NCI-H460 (cell line): ENCODE measurements at regions not wholly inside any gene's neighbourhood (a gene's known extent, or its start where the extent isn't known, plus 50 kb on each side); places are given as distances from the start of the nearest gene placed in this dataset.

Experiments
- DNase-seq: peaks from one replicate; pipeline ENCODE4 v3.0.0-alpha.2; 2016; ENCODE audit warnings: low read depth; ENCODE audit errors: extremely low read depth

DNA sequence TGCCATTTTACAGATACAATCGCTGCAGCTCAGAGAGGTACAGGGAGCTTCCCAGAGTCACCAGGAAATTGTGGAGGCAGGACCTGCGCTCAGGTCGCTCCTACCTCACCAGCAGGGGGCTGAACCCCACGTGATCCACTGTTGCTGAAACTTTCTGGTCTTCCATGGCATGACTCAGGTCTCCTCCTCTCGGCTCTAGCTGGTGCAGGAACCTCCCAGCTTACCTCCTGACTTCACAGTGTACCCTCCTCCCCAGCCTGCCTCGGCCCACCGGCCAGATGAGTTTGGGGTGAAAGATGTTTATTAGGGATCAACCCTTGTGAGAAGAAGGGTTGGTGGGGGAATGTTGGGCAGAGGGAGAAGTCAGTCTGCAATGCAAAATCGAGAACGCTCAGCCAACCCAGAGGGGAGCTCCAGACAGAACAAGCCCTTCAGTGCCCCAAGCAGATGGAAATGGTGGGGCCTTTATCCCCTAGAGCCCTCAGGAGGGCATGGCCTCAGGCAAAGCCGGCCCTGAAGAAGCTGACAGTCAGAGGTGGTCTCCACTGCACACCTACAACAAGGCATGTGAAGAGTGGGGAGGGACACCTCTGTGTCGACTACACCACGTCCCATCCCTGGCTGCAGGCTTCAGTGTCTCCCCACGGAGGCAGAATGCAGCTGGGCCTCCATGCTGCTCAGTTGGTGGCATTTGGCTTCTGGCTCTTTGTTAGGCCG lies 118.6 kb upstream of the PRR20G start:
- DNase-seq: peak; percentile 13

DNA sequence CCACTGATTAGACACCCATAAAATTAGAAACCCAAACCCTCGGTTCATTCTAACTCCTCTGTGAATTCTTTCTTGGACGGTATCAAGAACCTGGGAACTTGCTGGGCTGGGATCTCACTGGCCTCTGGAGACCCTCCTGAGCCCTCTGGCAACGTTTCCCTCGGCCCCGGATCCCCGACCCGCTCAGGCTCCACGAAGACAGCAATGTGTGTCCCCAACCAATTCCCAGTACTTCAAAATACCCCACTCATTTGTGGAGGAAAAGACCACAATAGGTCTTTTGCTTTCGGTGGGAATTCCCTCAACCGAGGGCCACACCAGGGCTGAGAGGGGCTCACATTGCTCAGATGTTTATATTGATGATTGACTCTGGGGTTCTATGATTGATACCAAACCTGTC lies 117.9 kb upstream of the PRR20G start:
- DNase-seq: no peak

DNA sequence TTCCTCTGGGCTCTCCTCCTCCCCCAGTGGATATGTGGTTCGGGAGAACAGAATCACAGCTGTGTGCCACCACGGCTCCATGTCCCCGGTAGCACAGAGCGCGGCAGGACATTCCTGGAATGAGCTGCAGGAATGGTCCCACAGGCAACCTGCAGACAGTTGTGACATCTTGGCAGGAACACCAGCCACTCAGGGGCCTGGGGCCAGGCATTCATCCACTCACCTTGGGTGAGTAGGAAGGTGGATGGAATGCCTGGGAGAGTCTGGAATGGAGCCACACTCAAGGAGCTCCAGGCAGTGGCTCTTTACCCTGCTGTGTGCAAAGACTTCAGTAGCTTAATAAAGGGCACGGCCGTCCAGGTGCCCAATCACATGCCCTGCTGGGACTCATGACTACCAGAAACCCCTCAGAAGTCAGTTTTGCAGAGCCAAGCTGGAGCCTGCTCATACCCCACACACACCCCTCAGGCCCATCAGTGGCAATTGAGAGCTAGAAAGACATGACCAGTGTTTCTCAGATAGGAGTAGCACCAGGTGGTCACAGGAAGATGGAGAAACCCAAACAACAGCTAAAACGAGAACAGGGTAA lies 117.3 kb upstream of the PRR20G start:
- DNase-seq: no peak

DNA sequence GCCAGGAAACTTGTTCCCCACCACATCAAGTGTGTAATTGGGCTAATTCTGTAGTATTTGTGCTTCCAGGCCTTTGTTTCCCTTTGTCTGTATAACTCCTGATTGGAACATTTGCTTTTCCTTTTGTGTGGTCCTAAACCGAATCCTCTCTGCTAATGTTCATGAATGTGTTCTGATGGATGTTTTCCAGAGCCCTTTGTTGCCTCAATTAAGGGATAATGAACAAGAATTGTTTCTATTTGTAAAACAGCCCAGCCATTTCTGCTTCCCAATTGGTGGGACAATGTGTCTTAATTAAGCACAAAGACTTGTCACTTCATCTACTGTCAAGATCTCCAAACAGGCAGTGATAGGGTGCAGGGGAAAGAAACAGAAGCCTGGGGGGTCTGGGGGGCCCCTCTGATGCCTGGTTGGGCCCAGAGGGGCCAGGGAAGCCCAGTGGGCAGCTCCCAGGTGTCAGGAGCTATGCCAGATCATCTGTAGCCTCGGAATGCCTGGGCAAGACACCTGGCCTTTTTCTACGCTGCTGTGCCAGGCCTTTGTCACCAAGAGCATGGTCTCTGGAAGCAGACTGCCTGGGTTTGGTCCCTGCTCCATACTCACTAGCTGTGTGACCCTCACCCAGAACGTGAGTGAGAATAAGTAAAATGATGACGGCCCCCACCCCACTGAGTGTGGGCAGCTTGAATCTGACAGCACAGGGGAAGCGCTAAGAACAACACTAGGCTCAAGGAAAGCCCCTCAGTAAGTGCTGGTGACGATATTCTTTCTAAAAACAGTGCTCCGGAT lies 116.6 kb upstream of the PRR20G start:
- DNase-seq: no peak

DNA sequence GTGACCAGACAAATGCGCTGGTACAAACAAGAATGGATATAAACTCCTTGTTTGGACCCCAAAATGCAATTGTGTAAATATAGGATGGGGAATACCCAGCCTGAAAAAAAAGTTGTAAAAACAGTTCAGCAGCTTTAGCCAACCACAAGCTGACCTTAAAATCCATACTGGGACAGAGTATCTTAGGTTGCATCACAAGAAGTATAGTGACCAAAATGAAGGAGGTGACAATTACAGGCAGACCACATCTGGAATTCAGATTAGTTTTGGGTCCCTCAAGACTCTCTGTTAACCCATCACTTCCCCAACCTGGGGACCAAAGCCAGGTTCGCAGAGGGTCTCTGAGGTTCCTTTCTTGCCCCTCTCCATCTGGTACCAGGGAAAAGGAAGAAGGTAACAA lies 115.9 kb upstream of the PRR20G start:
- DNase-seq: no peak

DNA sequence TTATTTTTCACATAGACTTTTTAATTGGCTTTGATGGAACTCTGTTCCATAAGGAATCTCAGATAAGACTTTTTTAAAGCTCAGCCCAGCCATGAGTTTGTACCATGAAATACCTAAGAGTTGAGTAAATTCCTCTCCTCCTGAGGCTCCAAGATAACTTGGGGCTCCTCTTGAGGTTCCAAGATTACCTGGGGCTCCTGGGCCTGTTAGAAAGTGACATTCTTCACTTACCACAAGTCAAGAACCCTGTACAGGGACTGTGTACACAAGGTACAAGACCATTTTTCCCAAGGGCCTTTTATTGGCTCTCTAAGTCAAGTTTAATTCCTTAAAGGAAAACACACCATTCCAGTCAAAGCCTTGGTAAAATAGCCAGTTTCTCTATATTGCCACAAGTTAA lies 111.3 kb upstream of the PRR20G start:
- DNase-seq: no peak

DNA sequence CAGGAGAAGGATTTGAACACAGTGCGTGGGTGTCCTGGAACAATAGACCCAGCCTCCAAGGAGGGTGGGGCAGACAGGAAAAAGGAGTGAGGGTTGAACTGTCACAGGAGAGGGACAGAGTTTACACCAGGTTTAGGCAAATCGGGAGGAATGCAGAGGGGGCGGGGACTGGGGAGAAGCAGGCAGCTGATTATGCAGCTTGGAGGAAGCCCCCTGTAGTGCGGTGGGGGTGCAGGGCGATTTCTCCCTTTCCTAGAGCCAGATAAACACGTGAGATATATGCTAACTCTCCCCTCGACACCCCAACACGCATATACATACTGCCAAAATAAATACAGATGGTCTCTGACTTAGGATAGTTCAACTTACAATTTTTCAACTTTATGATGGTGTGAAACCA lies 108.6 kb upstream of the PRR20G start:
- DNase-seq: no peak

DNA sequence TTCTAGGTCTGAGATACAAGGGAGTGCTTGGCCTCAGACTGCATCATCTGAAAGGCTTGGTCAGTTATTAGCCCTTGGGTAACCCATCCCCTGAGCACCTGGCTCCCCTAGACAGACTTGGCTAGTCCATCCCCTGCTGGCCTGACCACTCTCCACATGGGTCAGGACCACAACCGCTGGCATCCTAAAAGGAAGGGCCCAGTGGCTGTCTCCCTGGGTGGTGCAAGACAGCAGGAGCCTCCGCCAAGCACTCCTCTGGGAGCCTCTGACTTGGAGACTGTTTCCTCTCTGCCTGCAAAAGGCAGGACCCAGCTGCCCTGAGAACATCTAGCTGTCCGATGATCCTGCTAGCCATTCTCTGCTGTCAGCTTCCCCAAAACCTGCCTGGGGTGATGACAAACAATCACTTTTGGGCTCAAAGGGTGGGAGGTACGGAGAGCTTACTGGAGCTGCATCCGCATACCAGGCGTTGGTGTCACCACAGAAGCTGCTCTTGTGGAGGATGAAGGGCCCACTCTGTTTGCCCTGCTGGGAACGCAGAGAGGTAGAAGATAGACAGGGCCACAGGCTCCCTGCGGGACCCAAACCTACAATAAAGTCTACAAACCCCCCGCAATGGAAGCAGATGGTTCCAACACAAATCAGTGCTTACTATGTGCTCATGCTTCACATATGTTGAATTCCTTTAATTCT lies 108.0 kb upstream of the PRR20G start:
- DNase-seq: no peak

DNA sequence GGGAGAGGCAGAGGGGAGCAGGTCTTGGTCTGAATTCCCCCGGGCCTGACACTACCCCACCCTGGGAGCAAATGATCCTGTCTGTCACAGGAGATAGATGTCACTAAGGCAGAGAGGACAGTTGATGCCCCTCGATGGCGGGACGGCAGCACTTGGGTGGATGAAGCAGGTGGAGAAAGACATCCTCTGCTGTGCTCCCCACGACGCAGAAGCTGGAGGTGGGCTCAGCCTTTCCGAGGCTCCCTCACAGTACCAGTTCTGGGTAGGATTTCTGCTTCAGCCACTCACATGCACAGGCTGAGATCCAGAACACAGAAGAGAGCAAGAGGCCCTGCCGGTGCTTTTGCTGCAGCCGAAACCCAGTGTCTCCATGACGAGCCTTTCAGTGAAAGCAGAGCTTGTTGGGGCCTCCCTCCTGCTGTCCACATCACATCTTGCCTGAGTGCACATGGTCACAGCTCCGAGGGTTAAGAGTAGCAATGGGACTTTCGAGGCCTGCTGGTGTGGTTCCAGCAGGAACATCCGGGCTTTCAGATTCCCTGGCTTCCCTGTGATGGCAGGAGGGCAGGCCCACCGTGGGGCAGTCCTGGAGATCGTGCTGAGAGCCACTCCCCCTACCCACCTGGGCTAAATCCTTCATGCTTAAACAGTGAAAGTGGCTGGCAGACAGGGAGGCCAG lies 107.3 kb upstream of the PRR20G start:
- no peak for DNase-seq

DNA sequence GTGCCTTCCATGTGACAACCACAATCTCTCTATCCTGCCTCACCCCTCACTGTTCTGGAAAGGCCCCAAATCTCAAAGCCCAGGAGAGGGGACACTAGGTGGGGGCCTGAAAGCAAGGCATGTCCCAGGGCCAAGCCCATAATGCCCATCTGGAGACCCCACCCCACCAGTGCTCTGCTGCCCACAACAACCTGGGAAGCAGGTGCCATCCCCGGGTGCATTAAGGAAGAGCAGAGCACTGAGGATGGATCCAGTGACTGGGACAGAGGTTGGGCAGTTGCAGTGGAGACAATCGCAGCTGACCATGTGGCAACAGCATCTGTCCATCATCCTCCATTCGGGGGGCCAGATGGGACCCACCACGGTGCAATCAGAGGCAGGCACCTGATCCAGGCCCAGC lies 106.2 kb upstream of the PRR20G start:
- no peak for DNase-seq

DNA sequence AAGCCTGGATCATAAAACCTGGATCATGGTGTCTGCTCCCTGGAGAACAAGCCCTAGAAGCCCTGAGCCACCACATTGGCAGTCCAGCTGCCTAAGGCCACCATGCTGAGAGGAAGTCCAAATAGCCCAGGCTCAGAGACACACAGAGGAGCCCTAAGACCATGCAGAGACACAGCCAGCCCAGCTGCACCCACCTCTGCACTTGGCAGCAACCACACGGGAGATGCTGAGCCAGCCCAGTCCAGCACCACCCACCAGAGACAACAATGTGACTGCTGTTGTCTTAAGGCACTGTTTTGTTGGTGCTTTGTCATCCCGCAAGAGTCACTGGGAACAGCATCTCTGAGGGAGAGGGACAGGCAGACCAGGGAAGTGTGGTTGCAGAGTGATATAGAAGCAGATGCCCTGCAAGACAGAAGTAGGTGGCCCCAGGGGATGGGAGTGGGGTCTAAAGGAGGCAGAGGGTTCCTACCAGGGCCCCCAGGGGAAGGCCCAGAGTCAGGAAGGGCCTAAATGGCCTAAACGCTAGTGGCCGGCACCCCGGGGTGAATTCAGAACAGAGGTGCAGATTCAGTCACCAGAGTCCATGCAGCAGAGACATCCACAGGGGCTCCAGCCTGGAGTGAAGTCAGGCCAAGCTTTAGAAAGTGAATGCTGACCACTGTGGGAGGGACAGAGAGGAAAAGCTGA lies 105.4 kb upstream of the PRR20G start:
- DNase-seq: no peak

DNA sequence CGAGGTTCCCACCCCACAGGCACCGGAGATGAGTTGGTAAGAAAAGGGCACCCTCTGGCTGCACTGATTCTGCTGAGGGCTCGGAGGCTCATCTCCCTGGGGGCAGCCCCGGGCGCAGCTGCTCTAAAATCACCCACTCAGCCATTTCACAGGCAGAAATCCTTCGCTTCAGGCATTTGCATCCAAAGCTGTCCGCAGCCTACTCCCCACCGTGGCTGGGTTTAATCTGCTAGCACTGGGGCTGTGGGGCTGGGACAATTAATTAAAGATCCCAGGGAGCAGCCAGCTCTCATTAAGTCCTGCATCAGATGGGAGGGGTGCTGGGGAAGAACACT lies 104.3 kb upstream of the PRR20G start:
- no peak for DNase-seq

DNA sequence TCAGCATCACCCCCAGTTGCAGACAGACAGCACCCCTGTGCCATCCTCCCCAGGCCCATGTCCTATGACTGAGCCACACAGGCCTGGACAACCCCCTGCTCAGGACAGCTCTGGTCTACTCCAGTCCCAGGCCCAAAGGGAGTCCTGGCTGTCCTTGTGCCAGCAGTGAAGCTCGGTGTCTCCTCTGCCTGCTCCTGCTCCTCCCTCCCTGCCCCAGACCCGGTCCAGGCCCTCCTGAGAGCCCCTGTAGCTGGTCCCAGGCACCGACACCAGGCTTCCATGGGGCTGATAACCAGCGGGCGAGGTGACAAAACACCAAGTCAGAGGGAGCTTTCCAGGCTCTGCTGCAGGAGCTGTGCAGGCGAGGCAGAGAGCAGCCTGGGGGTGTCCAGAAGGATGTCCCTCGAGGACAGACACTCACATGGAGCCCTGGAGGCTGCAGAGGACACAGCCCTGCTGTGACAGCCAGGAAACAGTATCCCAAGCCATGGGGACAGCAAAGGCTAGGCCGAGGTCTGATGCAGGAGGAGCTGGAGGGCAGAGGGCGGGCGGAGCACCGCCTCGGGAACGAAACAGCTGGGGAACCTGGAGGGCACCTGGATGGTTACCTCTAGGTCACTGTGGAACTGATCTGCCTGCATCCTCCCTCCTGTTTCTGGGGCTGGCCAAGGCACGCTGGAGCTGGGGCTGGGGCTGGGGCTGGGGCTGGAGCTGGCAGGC lies 103.8 kb upstream of the PRR20G start:
- DNase-seq: no peak

DNA sequence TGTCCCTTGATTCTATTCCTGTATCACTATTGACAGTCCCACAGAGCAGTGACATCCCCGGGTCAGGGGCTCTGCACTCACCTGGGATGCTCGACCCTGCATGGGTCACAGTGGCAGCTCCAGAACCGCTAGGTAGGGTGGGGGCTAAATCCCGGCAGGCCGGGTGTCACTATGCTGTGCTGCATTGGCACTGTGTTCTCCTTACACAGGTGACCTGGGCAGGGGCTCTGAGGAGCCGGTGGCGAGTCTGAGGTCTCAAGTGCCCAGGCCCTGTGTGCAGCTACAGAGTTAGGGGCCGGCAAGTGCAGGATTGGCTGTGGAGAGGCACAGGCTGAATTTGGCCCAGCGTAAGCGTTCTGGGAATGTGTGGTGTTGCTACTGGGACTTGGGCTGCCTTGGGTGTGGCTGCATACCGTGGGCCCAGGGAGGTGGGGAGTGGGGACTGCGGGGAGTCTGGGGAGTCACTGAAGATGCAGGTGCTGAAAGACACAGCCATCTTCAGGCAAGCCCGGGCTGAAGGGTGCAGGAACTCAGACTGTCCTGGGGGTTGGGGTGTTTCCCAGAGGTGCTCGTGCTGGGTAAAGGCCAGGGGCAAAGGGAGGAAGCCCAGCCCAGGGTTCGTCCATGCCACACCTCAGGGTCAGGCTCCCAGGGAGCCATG lies 102.6 kb upstream of the PRR20G start:
- DNase-seq: no peak

DNA sequence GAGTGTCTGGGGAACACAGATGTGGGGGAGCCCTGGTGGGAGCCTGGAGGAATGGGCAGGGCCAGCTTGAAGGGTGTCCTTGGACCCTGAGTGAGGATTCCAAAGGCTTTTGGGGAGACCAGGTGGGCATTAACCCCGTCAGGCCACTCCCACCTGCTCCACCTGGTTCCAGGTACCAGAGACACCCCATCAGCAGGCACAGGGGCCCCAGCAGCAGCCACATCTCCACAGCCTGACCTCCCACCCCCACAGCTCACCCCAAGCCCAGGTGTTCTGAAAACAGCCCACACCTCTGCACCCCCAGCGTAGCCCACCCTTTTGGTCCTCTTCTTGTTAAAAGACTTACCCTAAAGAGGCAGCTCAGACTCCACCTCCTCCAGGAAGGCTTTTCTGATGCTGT lies 102.1 kb upstream of the PRR20G start:
- no peak for DNase-seq

DNA sequence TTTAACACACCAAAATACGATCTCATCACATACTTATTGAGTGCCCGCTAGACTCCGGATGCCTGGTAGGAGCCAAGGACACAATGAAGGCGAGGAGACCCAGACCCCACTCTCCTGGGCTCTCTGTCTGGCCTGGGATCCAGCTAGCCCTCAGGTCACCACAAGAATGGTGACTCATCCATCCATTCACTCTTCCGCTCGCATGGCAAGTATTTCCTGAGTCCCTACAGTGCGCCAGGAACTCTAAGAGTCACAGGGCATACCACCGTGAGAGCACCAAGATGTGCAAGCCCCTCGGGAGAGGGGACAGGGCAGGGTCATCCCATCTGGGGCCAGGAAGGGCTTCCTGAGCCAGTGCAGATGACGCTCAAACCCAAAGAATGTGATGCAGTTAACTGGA lies 101.6 kb upstream of the PRR20G start:
- DNase-seq: no peak

DNA sequence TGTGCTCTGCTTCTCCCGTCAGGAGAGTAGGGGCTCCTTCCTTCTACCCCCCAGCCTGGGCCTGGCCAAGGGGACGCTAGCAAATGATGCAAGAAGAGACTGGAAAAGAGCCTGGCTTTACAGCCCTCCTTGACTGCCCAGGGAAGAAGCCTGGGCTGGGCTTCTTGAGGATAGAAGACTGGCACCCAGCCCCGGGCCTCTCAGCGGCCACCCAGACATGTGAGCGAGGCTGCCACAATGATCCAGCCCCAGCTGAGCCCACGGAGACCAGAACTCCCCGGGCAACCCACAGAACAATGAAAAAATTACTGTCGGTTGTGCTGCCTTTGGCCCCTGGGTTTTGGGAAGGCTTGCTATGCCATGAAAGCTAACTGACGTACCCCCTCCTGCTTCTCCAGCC lies 100.6 kb upstream of the PRR20G start:
- no peak for DNase-seq

DNA sequence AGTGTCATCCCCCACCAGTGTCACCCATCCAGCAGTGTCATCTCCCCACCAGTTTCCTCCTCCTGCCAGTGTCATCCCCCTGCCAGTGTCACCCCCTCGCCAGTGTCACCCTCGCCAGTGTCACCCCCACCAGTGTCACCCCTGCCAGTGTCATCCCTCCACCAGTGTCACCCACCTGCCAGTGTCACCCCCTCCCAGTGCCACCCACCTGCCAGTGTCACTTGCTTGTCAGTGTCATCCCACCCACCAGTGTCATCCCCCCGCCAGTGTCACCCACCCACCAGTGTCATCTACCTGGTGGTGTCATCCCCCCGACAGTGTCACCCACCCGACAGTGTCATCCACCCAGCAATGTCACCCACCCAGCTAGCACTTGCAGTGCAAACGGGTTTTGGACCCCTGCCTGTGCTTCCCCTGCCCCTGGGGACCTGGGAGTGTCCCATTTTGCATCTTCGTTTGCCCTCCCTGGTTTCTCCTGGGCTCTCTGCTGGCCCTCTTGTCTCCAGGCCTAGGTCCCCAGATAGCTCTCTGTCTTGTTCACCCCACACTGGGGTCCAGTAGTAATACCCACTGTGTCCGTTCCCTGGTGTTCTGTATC lies 99.8 kb upstream of the PRR20G start:
- DNase-seq: no peak

DNA sequence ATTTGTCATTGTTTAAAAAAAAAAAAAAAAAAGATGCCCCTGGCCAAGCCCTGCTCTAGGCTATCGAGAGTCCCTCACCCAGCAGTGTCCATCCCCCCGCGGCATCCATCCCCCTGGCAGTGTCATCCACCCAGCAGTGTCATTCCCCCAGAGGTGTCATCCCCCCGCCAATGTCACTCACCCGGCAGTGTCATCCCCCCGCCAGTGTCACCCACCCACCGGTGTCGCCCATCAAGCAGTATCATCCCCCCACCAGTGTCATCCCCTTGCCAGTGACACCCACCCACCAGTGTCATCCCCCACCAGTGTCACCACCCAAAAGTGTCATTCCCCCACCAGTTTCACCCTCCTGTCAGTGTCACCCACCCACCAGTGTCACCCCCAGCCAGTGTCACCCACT lies 99.3 kb upstream of the PRR20G start:
- no peak for DNase-seq
